ENCODE measurements at regions not wholly inside any gene's neighbourhood (a gene's known extent, or its start where the extent isn't known, plus 50 kb on each side); places are given as distances from the start of the nearest gene placed in this dataset.

DNA sequence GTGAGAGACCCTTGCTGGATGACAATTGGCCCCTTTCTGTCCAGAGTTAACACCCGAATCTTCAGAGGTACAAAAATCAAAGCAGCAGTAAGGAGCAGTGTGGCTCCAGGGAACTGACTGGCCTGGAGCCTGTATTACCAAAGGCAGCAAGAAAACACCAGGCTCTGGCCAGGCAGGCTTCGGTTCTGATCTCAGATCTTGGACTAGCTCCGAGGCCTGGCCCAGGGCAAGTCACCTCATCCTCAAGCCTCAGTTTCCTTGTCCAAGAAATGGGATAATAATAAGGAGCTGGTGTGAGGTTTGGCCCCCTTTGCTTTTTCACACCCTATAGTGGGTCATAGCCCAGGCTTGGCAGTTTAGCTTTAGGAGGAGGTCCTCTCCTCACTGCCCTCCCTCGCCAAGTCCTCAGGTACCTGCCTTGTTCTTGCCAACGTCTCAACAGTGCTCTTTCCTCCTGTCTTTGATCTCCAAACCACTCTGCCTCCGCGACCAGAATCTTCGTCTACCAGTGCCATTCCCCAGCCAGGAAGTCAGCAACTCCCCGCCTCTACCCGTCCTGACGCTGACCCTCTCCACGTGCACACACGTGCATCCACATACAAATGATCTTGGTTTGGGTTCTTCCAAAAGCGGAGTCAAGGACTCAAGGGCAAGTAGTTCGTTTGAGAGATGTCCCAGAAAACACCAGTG lies 82.6 kb upstream of the TLE3 start:
- Histone ChIP-seq H3K4me3 (no peak overlapping the region), H3K36me3 (no peaks in the 10 kb centered on the region), H3K27ac (no peak overlapping the region), H3K4me1 (no peaks in the 10 kb centered on the region), H3K27me3 (no peaks in the 10 kb centered on the region), H3K9me3 (no peaks in the 10 kb centered on the region)
- no peak for DNase-seq (ENCODE audit: low spot score in 2 of 2)
- intact Hi-C loops (cut with DNase I; ENCODE audit: low total_unique reads): no loop called here
- TF ChIP-seq, protein P1, sequence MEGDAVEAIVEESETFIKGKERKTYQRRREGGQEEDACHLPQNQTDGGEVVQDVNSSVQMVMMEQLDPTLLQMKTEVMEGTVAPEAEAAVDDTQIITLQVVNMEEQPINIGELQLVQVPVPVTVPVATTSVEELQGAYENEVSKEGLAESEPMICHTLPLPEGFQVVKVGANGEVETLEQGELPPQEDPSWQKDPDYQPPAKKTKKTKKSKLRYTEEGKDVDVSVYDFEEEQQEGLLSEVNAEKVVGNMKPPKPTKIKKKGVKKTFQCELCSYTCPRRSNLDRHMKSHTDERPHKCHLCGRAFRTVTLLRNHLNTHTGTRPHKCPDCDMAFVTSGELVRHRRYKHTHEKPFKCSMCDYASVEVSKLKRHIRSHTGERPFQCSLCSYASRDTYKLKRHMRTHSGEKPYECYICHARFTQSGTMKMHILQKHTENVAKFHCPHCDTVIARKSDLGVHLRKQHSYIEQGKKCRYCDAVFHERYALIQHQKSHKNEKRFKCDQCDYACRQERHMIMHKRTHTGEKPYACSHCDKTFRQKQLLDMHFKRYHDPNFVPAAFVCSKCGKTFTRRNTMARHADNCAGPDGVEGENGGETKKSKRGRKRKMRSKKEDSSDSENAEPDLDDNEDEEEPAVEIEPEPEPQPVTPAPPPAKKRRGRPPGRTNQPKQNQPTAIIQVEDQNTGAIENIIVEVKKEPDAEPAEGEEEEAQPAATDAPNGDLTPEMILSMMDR (IDR thresholded peaks at IDR 0.05): no peak
- TF ChIP-seq POLR2A (IDR thresholded peaks at IDR 0.05) (no peak), POLR2AphosphoS5 (IDR thresholded peaks at IDR 0.05) (no peak)

GRCh38 chr15:70179309-70179892 lies 81.7 kb upstream of the TLE3 start:
- TF ChIP-seq POLR2AphosphoS5 (IDR thresholded peaks at IDR 0.05): no peak
- TF ChIP-seq, protein P1 (IDR thresholded peaks at IDR 0.05): no peak
- TF ChIP-seq POLR2A (IDR thresholded peaks at IDR 0.05): no peak
- H3K4me1 ChIP-seq: no peaks in the 10 kb centered on the region

DNA sequence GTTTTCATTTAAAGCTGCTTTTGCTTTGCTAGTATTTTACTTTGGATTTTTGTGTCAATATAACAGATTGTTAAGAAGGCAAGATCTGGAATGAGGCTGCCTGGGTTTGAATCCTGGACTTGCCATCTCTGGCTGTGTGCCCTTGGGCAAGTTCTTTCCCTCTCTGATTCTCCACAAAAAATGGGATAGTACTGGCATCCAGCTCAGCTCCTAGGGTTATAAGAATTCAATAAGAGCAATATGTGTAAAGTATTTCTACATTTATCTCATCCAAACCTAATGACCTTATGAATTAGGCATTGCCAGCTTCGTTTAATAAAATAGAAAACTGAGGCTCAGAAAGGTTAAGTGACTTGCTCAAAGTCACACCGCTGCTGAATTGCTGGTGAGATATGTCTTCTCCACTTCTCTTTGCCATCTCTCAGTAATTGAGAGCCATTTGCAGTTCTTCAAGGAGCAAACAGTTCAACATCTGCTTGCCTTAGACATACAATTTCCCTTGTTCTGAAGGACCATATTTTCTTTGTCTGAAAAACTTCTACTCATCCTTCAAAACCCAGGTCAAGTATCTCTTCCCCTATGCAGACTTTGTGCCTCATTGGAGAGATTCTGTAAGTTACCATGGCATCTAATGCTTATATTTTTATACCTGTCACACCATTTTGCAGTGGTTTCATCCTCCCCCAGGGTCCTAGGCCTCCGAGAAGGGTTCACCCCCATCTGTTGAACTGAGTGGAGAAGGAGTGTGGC lies 80.8 kb upstream of the TLE3 start:
- Histone ChIP-seq H3K4me1 (no peaks in the 10 kb centered on the region), H3K9me3 (no peaks in the 10 kb centered on the region), H3K27ac (no peak overlapping the region), H3K27me3 (no peaks in the 10 kb centered on the region), H3K4me3 (no peak overlapping the region), H3K36me3 (no peaks in the 10 kb centered on the region)
- intact Hi-C loops (cut with DNase I; ENCODE audit: low total_unique reads): no loop called here
- TF ChIP-seq POLR2A (IDR thresholded peaks at IDR 0.05) (no peak), POLR2AphosphoS5 (IDR thresholded peaks at IDR 0.05) (no peak)
- TF ChIP-seq, protein P1 (IDR thresholded peaks at IDR 0.05): no peak
- DNase-seq (ENCODE audit: low spot score in 2 of 2): no peak

More at GRCh38 chr15:70179309-70179892, 81.7 kb upstream of the TLE3 start:
- Histone ChIP-seq H3K9me3 (no peaks in the 10 kb centered on the region), H3K4me3 (no peak overlapping the region), H3K36me3 (no peaks in the 10 kb centered on the region), H3K27ac (no peak overlapping the region), H3K27me3 (no peaks in the 10 kb centered on the region)
- DNase-seq (ENCODE audit: low spot score in 2 of 2): no peak
- intact Hi-C loops (cut with DNase I; ENCODE audit: low total_unique reads): no loop called here

GRCh38 chr15:70172566-70173225 lies 75.0 kb upstream of the TLE3 start:
- H3K9me3 ChIP-seq: no peaks in the 10 kb centered on the region
- DNase-seq (ENCODE audit: low spot score in 2 of 2): no peak
- TF ChIP-seq POLR2AphosphoS5 (IDR thresholded peaks at IDR 0.05) (no peak), POLR2A (IDR thresholded peaks at IDR 0.05) (no peak)
- TF ChIP-seq, protein P1 (IDR thresholded peaks at IDR 0.05): no peak
- no peaks in the 10 kb centered on the region for H3K27me3 ChIP-seq
- no peaks in the 10 kb centered on the region for H3K36me3 ChIP-seq
- H3K4me3 ChIP-seq: no peak overlapping the region
- intact Hi-C loops (cut with DNase I; ENCODE audit: low total_unique reads): no loop called here
- H3K27ac ChIP-seq: no peak overlapping the region
- H3K4me1 ChIP-seq: no peaks in the 10 kb centered on the region
